DOHH2 (cell line): ENCODE measurements at regions not wholly inside any gene's neighbourhood (a gene's known extent, or its start where the extent isn't known, plus 50 kb on each side); places are given as distances from the start of the nearest gene placed in this dataset.

Experiments used
- EZH2phosphoT487 ChIP-seq: fragments of 200-600 bp; sonication (generic); IDR thresholded peaks from 2 replicates; pipeline ENCODE4 v1.6.1; 2017; ENCODE audit warnings: borderline replicate concordance, mild to moderate bottlenecking, antibody characterized with exemption, low read length, moderate library complexity, mixed read lengths
- TF ChIP-seq, protein P1 (sequence below): fragments of 200-600 bp; sonication (generic); IDR thresholded peaks from one replicate; pipeline ENCODE4 v1.5.1; 2014; ENCODE audit warnings: antibody characterized with exemption, mild to moderate bottlenecking, low read depth, low read length; ENCODE audit not compliant: poor library complexity, severe bottlenecking

DNA sequence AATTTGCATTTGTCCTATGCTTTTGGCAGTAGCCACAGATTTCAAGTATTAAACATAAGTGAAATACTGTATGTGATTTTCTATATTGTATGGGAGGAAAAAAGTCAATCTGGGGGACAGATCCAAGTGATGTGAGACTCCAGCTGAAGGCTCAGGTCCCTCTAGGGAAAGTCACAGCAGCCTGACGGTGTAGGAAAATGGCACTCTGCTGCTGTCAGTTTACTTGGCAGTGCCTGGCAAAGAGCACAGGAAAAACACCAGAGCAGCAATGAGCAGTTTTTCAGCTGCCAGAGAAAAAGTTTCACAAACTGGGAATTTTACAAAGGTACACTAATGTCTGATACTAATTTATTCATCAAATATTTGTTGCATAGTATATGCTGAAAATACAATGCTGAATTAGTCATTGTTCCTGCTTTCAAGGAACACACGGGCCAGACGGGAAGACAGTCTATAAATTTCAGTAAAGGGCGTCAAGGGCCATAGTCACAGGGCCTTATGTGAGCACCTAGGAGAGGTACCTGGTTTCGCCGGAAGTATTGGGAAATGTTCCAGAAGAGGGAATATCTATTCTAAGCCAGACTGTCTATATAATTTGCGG is 66.2 kb upstream of the SLC38A2 start:
- TF ChIP-seq, protein P1, sequence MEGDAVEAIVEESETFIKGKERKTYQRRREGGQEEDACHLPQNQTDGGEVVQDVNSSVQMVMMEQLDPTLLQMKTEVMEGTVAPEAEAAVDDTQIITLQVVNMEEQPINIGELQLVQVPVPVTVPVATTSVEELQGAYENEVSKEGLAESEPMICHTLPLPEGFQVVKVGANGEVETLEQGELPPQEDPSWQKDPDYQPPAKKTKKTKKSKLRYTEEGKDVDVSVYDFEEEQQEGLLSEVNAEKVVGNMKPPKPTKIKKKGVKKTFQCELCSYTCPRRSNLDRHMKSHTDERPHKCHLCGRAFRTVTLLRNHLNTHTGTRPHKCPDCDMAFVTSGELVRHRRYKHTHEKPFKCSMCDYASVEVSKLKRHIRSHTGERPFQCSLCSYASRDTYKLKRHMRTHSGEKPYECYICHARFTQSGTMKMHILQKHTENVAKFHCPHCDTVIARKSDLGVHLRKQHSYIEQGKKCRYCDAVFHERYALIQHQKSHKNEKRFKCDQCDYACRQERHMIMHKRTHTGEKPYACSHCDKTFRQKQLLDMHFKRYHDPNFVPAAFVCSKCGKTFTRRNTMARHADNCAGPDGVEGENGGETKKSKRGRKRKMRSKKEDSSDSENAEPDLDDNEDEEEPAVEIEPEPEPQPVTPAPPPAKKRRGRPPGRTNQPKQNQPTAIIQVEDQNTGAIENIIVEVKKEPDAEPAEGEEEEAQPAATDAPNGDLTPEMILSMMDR = no peak
- no peak for TF ChIP-seq EZH2phosphoT487
